Endothelial cell of umbilical vein (primary cell): ENCODE measurements at regions not wholly inside any gene's neighbourhood (a gene's known extent, or its start where the extent isn't known, plus 50 kb on each side); places are given as distances from the start of the nearest gene placed in this dataset.
A peak's percentile ranks its signal among the peaks of the same experiment; 100 is the strongest.

Experiments
- BruUV-seq: library from RNA; stranded (reverse); fragments of 400-500 nt; replicated peaks from 2 replicates; lab custom pipeline; 2021; lab: Mats Ljungman, UMichigan
- CTCF ChIA-PET: fragments of 300-600, 350-600 bp; sonication (Branson Sonifier 250); formaldehyde crosslinking; loops from one replicate; lab custom pipeline; 2021; ENCODE audit warnings: antibody characterized with exemption, inconsistent platforms; lab: Charles Lee
- POLR2A ChIA-PET: fragments of 300-600, 350-600 bp; sonication (Branson Sonifier 250); formaldehyde crosslinking; loops from one replicate; lab custom pipeline; 2021; ENCODE audit warnings: antibody characterized with exemption, inconsistent platforms; lab: Charles Lee
- DNase-seq: peaks from one replicate; pipeline ENCODE4 v3.0.0-alpha.2; 2011; ENCODE audit warnings: low read depth, low spot score
- FAIRE-seq: peaks from 2 replicates; lab custom pipeline; 2011; peaks lifted over from hg19 to GRCh38; lab: Jason Lieb, UNC
- H2AFZ ChIP-seq: 2 replicates; pipeline ENCODE4 v1.6.0; 2012; ENCODE audit warnings: low read depth, low read length, control low read depth, inconsistent platforms
- H3K27ac ChIP-seq: 2 replicates; pipeline ENCODE4 v1.5.1; 2011; ENCODE audit warnings: low read depth, mild to moderate bottlenecking, control low read depth, low read length, moderate library complexity; ENCODE audit not compliant: insufficient read depth
- H3K27me3 ChIP-seq, 2 experiments: 2 replicates each; pipeline versions ENCODE4 v1.6.0 to v1.6.1; 2011; ENCODE audit warnings: low read length in 2 of 2, mixed read lengths in 1 of 2; ENCODE audit not compliant: control insufficient read depth in 2 of 2, insufficient read depth in 2 of 2
- H3K36me3 ChIP-seq, 2 experiments: 2 replicates in 1 of 2; 3 replicates in 1 of 2; pipeline ENCODE4 v1.5.1; 2011; ENCODE audit warnings: low read length in 2 of 2, mild to moderate bottlenecking in 1 of 2, moderate library complexity in 1 of 2; ENCODE audit not compliant: control insufficient read depth in 2 of 2, insufficient read depth in 2 of 2; ENCODE audit errors: extremely low read depth in 1 of 2
- H3K4me1 ChIP-seq: 3 replicates; pipeline ENCODE4 v1.5.1; 2011; ENCODE audit warnings: mild to moderate bottlenecking, low read length; ENCODE audit not compliant: control insufficient read depth, insufficient read depth; ENCODE audit errors: extremely low read depth
- H3K4me2 ChIP-seq: 2 replicates; pipeline ENCODE4 v1.6.1; 2011; ENCODE audit warnings: low read length, control low read depth, mixed read lengths; ENCODE audit not compliant: insufficient read depth
- H3K4me3 ChIP-seq, 3 experiments: fragments of 200-600 bp in 1 of 3; sonication (generic), shearing (Covaris generic) in 1 of 3; replicated peaks in 1 of 3; 2 replicates each; pipeline ENCODE4 v1.5.1; 2011 to 2016; ENCODE audit warnings: control low read depth in 3 of 3, low read length in 3 of 3, mild to moderate bottlenecking in 2 of 3, inconsistent platforms in 1 of 3, low read depth in 1 of 3, moderate library complexity in 1 of 3; ENCODE audit not compliant: insufficient read depth in 1 of 3
- H3K79me2 ChIP-seq: 2 replicates; pipeline ENCODE4 v1.6.0; 2012; ENCODE audit warnings: low read length, inconsistent platforms; ENCODE audit not compliant: control insufficient read depth, insufficient read depth
- H3K9ac ChIP-seq: replicated peaks from 2 replicates; pipeline ENCODE3; 2011; ENCODE audit warnings: low read length, control low read depth; ENCODE audit not compliant: insufficient read depth; ENCODE audit errors: extremely low read depth
- H3K9me1 ChIP-seq: replicated peaks from 3 replicates; pipeline ENCODE4 v1.6.0; 2011; ENCODE audit warnings: mild to moderate bottlenecking, low read length; ENCODE audit not compliant: control insufficient read depth, insufficient read depth; ENCODE audit errors: extremely low read depth
- H3K9me3 ChIP-seq: replicated peaks from 2 replicates; pipeline ENCODE4 v1.5.1; 2012; ENCODE audit warnings: low read length, inconsistent platforms; ENCODE audit not compliant: control insufficient read depth, insufficient read depth
- H4K20me1 ChIP-seq: replicated peaks from 2 replicates; pipeline ENCODE3; 2011; ENCODE audit warnings: mild to moderate bottlenecking, low read length; ENCODE audit not compliant: control insufficient read depth, insufficient read depth; ENCODE audit errors: extremely low read depth
- CTCF ChIP-seq, 2 donors: IDR thresholded peaks; 1 replicate in 1 of 2; 2 replicates in 1 of 2; pipeline ENCODE4 v1.5.1; 2011; ENCODE audit warnings: low read length in 2 of 2, mild to moderate bottlenecking in 2 of 2, moderate library complexity in 2 of 2, control low read depth in 1 of 2, inconsistent platforms in 1 of 2, low read depth in 1 of 2; ENCODE audit not compliant: insufficient read depth in 1 of 2; ENCODE audit errors: extremely low read depth in 1 of 2
- EZH2 ChIP-seq: IDR thresholded peaks from 2 replicates; pipeline ENCODE4 v1.6.1; 2012; ENCODE audit warnings: borderline replicate concordance, low read depth, mild to moderate bottlenecking, moderate library complexity, low read length, inconsistent platforms; ENCODE audit not compliant: severe bottlenecking
- GATA2 ChIP-seq: IDR thresholded peaks from 2 replicates; pipeline ENCODE4 v1.7.0; 2011; ENCODE audit warnings: low read depth, mild to moderate bottlenecking, moderate library complexity, mixed read lengths, low read length; ENCODE audit not compliant: insufficient read length, insufficient read depth
- MYC ChIP-seq: IDR thresholded peaks from one replicate; pipeline ENCODE4 v1.6.1; 2011; ENCODE audit warnings: mild to moderate bottlenecking, low read depth, low read length
- POLR2A ChIP-seq: IDR thresholded peaks from 2 replicates; pipeline ENCODE4 v1.6.1; 2012; ENCODE audit warnings: low read depth, mild to moderate bottlenecking, control low read depth, low read length
- POLR2AphosphoS5 ChIP-seq: IDR thresholded peaks from 2 replicates; pipeline ENCODE4 v1.6.1; 2012; ENCODE audit warnings: low read depth, mild to moderate bottlenecking, control low read depth, low read length, moderate library complexity; ENCODE audit not compliant: insufficient read depth
- dilution Hi-C: fragments of 300-500 bp; cut with MboI; formaldehyde crosslinking; loops from one replicate; pipeline ENCODE4 v1.15.0; 2019; ENCODE audit warnings: low sequenced_read_pairs; ENCODE audit not compliant: extremely low pct_ligation_motif_present
- intact Hi-C: fragments of 100-400 bp; cut with micrococcal nuclease; formaldehyde crosslinking; loops from one replicate; pipeline ENCODE4 v1.10.0; 2022

- Histone ChIP-seq H3K4me1 (peaks cover 11% of the 10 kb centered on the region), H3K36me3 (no peaks in the 10 kb centered on the region), H3K9me3 (no peaks in the 10 kb centered on the region), H3K9me1 (no peaks in the 10 kb centered on the region), H3K27me3 (peaks cover 3 to 4% of the 10 kb centered on the region in 2 experiments), H4K20me1 (no peaks in the 10 kb centered on the region), H2AFZ (no peak overlapping the region), H3K4me3 (no peak overlapping the region), H3K79me2 (no peaks in the 10 kb centered on the region), H3K4me2 (no peak overlapping the region), H3K27ac (no peak overlapping the region), H3K9ac (no peak overlapping the region)
- FAIRE-seq (no peak), DNase-seq (no peak)
- dilution Hi-C loops (no loop called here), intact Hi-C loops (no loop called here)
- ChIA-PET CTCF (no interaction called here), POLR2A (no interaction called here)
- no TSS peak for BruUV-seq
- TF ChIP-seq POLR2A (no peak), POLR2AphosphoS5 (no peak), EZH2 (no peak), GATA2 (no peak), CTCF (IDR thresholded peaks at IDR 0.05; ENCODE audit: extremely low read depth in 1 of 2, insufficient read depth in 1 of 2, low read depth in 1 of 2, low read length in 2 of 2) (no peak)
Measured at GRCh38 chr5:171604195-171604594, 181.4 kb upstream of the SMIM23 start.

GRCh38 chr5:171606414-171607024 is 179.1 kb upstream of the SMIM23 start:
- FAIRE-seq = no peak
- POLR2A ChIA-PET = no interaction called here
- no peaks in the 10 kb centered on the region for H3K9me3 ChIP-seq
- CTCF ChIA-PET = interaction anchor here (0.6 to 1.8 kb wide), 7 partner anchors 9 to 340 kb away, joined by 3 to 6 read pairs (median 4); no protein-coding TSS in a partner anchor
- peak; percentile 34 to 37 for TF ChIP-seq CTCF (IDR thresholded peaks at IDR 0.05; ENCODE audit: extremely low read depth in 1 of 2, insufficient read depth in 1 of 2, low read depth in 1 of 2, low read length in 2 of 2)
- TF ChIP-seq MYC = no peak
- no TSS peak for BruUV-seq
- no peak overlapping the region for H3K27ac ChIP-seq
- no peaks in the 10 kb centered on the region for H4K20me1 ChIP-seq
- intact Hi-C loops = loop anchor here (1.0 kb wide), 2 partner anchors 122 to 188 kb away; no protein-coding TSS in a partner anchor
- H3K27me3 ChIP-seq = peaks cover 5 to 6% of the 10 kb centered on the region in 2 experiments
- no peak overlapping the region for H3K4me2 ChIP-seq
- DNase-seq = no peak
- H3K9me1 ChIP-seq = no peaks in the 10 kb centered on the region
- H3K4me3 ChIP-seq = no peak overlapping the region
- no peak overlapping the region for H2AFZ ChIP-seq
- peaks cover under 1% of the 10 kb centered on the region for H3K4me1 ChIP-seq
- H3K36me3 ChIP-seq = no peaks in the 10 kb centered on the region
- H3K79me2 ChIP-seq = no peaks in the 10 kb centered on the region
- no peak overlapping the region for H3K9ac ChIP-seq
- dilution Hi-C loops = no loop called here
